CD4-positive, alpha-beta T cell (primary cell): ENCODE measurements at regions not wholly inside any gene's neighbourhood (a gene's known extent, or its start where the extent isn't known, plus 50 kb on each side); places are given as distances from the start of the nearest gene placed in this dataset.

Experiments
- ATAC-seq: fragments of 200-7000 bp; cut with Tn5 transposase; one replicate; pipeline ENCODE4 v1.10.0; 2022; ENCODE audit warnings: mild to moderate bottlenecking; ENCODE audit not compliant: poor library complexity
- CTCF ChIA-PET: fragments of 350-600 bp; sonication (Branson Sonifier 250); formaldehyde crosslinking; loops from one replicate; lab custom pipeline; 2021; ENCODE audit warnings: antibody characterized with exemption, inconsistent platforms; lab: Charles Lee
- POLR2A ChIA-PET: fragments of 350-600 bp; sonication (Branson Sonifier 250); formaldehyde crosslinking; loops from one replicate; lab custom pipeline; 2021; ENCODE audit warnings: antibody characterized with exemption, inconsistent platforms; lab: Charles Lee
- DNase-seq, 14 experiments: peaks; one replicate each; pipeline ENCODE4 v3.0.0-alpha.2; 2013 to 2020; ENCODE audit warnings: mixed read lengths in 2 of 14
- H3K27ac ChIP-seq, 2 donors: one replicate each; pipeline versions ENCODE4 v1.5.1 to v1.7.0; 2013; ENCODE audit warnings: low read length in 2 of 2, low read depth in 1 of 2, mild to moderate bottlenecking in 1 of 2
- H3K27me3 ChIP-seq, 2 experiments: 1 replicate in 1 of 2; 2 replicates in 1 of 2; pipeline versions ENCODE4 v1.6.1 to v1.7.0; 2013; ENCODE audit warnings: low read length in 2 of 2, control low read depth in 1 of 2, mild to moderate bottlenecking in 1 of 2, moderate library complexity in 1 of 2; ENCODE audit not compliant: insufficient read depth in 2 of 2, control insufficient read depth in 1 of 2
- H3K36me3 ChIP-seq: one replicate; pipeline ENCODE4 v1.6.1; 2013; ENCODE audit warnings: low read length, control low read depth; ENCODE audit not compliant: insufficient read depth
- H3K4me1 ChIP-seq: one replicate; pipeline ENCODE4 v1.6.1; 2013; ENCODE audit warnings: low read length, control low read depth; ENCODE audit not compliant: insufficient read depth
- H3K4me3 ChIP-seq: one replicate; pipeline ENCODE4 v1.5.1; 2013; ENCODE audit warnings: mild to moderate bottlenecking, low read length, moderate library complexity
- H3K9me3 ChIP-seq, 2 experiments: 1 replicate in 1 of 2; 2 replicates in 1 of 2; pipeline versions ENCODE4 v1.6.1 to v1.7.0; 2013; ENCODE audit warnings: low read length in 2 of 2, mild to moderate bottlenecking in 2 of 2, control low read depth in 1 of 2, moderate library complexity in 1 of 2; ENCODE audit not compliant: control insufficient read depth in 1 of 2, insufficient read depth in 1 of 2
- H3K27ac Mint-ChIP-seq: one replicate; pipeline ENCODE4 v1.8.0; 2020; ENCODE audit warnings: mixed read lengths
- H3K27me3 Mint-ChIP-seq: one replicate; pipeline ENCODE4 v1.8.0; 2021; ENCODE audit warnings: mixed read lengths
- H3K36me3 Mint-ChIP-seq: one replicate; pipeline ENCODE4 v1.8.0; 2021; ENCODE audit warnings: low read depth, mixed read lengths
- H3K4me1 Mint-ChIP-seq: one replicate; pipeline ENCODE4 v1.8.0; 2021; ENCODE audit warnings: low read depth, mixed read lengths
- H3K4me3 Mint-ChIP-seq: one replicate; pipeline ENCODE4 v1.8.0; 2020; ENCODE audit warnings: mild to moderate bottlenecking, mixed read lengths
- H3K9me3 Mint-ChIP-seq: one replicate; pipeline ENCODE4 v1.8.0; 2020; ENCODE audit warnings: mixed read lengths
- intact Hi-C, 2 experiments: fragments of 100-400 bp; cut with DNase I in 1 of 2; cut with micrococcal nuclease in 1 of 2; formaldehyde crosslinking; loops; one replicate each; pipeline versions ENCODE4 v1.15.1 to v1.9.0; 2023 to 2025; cut with DNase I, micrococcal nuclease
- TF ChIP-seq, protein P1 (sequence below): fragments of 200-600 bp; IDR thresholded peaks from one replicate; pipeline ENCODE4 v1.8.0; 2022; ENCODE audit warnings: antibody characterized with exemption, mild to moderate bottlenecking

DNA sequence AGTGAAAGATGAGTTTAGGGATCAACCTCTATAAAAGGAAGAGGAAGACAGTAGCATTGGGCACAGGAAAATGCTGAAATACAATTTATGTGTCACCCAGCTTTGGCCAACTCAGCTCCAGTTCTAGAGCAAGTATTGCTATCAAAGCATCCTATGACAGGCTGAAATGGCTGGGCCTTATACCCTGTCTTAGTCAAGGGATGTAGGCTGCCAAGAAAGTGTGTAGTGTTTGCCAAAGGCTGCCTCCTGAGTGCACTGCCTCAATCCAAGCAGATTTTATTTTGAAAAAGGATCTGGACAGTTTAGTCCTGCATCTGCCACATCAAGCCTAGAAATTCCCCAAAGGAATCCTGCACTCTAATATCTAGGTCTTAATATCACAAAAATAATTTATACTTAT lies 359.9 kb upstream of the ZC3H15 start:
- Mint-ChIP-seq H3K4me3 (no peak overlapping the region), H3K27me3 (no peaks in the 10 kb centered on the region), H3K27ac (no peak overlapping the region), H3K4me1 (no peaks in the 10 kb centered on the region), H3K9me3 (peaks cover 7% of the 10 kb centered on the region), H3K36me3 (peaks cover 6% of the 10 kb centered on the region)
- no peak overlapping the region for H3K4me3 ChIP-seq
- no peaks in the 10 kb centered on the region for H3K27me3 ChIP-seq
- DNase-seq (no peak), ATAC-seq (no peak)
- TF ChIP-seq, protein P1, sequence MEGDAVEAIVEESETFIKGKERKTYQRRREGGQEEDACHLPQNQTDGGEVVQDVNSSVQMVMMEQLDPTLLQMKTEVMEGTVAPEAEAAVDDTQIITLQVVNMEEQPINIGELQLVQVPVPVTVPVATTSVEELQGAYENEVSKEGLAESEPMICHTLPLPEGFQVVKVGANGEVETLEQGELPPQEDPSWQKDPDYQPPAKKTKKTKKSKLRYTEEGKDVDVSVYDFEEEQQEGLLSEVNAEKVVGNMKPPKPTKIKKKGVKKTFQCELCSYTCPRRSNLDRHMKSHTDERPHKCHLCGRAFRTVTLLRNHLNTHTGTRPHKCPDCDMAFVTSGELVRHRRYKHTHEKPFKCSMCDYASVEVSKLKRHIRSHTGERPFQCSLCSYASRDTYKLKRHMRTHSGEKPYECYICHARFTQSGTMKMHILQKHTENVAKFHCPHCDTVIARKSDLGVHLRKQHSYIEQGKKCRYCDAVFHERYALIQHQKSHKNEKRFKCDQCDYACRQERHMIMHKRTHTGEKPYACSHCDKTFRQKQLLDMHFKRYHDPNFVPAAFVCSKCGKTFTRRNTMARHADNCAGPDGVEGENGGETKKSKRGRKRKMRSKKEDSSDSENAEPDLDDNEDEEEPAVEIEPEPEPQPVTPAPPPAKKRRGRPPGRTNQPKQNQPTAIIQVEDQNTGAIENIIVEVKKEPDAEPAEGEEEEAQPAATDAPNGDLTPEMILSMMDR, result no peak
- no peaks in the 10 kb centered on the region for H3K9me3 ChIP-seq
- no peaks in the 10 kb centered on the region for H3K36me3 ChIP-seq
- H3K27ac ChIP-seq, result no peak overlapping the region
- ChIA-PET POLR2A (no interaction called here), CTCF (no interaction called here)
- no peaks in the 10 kb centered on the region for H3K4me1 ChIP-seq
- intact Hi-C loops, result no loop called here

DNA sequence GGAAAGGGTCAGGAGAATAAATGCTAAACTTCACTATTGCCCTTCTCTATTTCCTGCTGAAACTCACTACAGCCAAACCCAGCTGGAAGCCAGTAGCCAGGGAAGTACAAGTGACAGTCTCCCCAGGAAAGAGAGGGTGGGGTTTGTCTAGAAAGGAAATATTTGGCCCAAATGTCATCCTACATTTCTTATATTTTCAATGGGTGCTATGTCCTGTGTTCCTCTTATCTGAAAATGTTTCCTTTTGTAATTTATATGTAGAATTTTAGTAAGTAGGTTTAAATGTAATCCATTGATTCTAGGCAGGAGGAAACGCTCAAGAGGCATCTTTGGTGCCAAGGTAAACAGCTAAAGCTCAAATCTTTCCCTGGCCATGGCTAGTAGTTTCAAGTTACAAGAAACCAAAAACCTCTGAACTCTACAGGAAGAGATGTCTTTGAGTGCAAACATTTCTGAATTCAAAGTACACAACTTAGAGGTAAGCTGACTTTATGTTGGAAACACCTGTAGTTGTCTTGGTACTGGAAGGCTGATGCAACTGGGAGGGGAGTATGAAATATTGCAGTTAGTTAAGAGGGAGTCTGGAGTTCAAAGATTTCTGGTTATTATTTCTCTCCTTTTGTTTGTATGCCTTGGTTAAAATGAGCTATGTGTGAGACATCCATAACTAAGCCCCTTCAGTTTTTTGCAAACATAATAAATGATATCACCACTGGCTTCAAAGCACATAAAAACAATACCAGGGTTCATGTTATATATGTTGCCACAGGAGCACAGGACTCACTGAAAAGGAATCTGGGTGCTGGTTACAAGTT lies 356.1 kb upstream of the ZC3H15 start:
- peaks cover 2% of the 10 kb centered on the region for H3K9me3 Mint-ChIP-seq
- no peak overlapping the region for H3K27ac ChIP-seq
- intact Hi-C loops, result no loop called here
- no peak for ATAC-seq
- H3K4me1 ChIP-seq, result no peaks in the 10 kb centered on the region
- H3K27me3 ChIP-seq, result no peaks in the 10 kb centered on the region
- H3K36me3 Mint-ChIP-seq, result no peaks in the 10 kb centered on the region
- no peaks in the 10 kb centered on the region for H3K27me3 Mint-ChIP-seq
- H3K36me3 ChIP-seq, result no peaks in the 10 kb centered on the region
- CTCF ChIA-PET, result no interaction called here
- peaks cover 0 to 3% of the 10 kb centered on the region in 2 experiments for H3K9me3 ChIP-seq
- no peak overlapping the region for H3K4me3 Mint-ChIP-seq
- TF ChIP-seq, protein P1, result no peak
- POLR2A ChIA-PET, result no interaction called here
- no peak overlapping the region for H3K4me3 ChIP-seq
- H3K4me1 Mint-ChIP-seq, result no peaks in the 10 kb centered on the region
- no peak for DNase-seq
- no peak overlapping the region for H3K27ac Mint-ChIP-seq

DNA sequence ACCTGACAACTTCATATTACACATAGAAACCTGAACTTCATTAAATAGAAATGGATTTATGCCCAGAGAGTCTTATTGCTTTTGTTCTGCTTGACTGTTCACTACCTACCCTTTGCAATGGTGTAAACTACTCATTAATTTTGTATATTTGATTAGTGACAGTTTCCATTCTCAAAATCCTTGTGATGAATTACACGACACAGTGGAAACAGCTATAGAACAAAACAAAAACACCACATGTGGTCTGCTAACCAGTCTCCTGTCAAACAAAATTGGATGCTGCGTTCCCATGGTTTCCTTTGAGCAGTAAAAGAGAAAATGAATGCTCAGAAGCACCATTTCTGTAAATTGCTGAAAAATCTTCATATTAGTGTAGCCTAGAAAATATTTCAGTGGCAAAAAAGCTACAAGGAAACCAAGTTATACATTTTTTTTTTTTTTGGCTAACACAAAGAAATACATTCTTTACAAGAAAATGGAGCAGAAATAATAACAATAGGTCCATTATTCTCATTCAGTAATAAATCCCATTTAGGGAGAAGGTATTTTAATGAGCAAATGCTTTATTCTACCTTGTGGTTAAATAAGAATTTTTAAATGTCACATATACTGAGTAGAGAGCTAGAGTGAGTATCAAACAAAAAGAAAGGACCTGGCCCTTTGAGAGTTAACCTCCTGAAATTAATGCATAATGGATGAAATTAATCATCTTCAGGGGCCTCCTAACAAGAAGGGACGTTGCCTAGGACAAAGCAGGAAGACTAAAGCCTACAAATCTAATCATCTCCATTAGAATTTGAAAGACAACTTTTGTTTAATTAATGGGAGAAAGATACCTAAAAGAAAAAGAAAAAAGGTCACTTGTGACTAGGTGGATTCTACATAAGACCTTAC lies 355.1 kb upstream of the ZC3H15 start:
- Mint-ChIP-seq H3K27me3 (no peaks in the 10 kb centered on the region), H3K27ac (no peak overlapping the region), H3K4me3 (no peak overlapping the region), H3K4me1 (no peaks in the 10 kb centered on the region), H3K36me3 (no peaks in the 10 kb centered on the region), H3K9me3 (peaks cover 2% of the 10 kb centered on the region)
- Histone ChIP-seq H3K4me1 (no peaks in the 10 kb centered on the region), H3K4me3 (no peak overlapping the region), H3K27ac (no peak overlapping the region), H3K36me3 (no peaks in the 10 kb centered on the region), H3K27me3 (no peaks in the 10 kb centered on the region), H3K9me3 (peaks cover 0 to 3% of the 10 kb centered on the region in 2 experiments)
- DNase-seq (no peak), ATAC-seq (no peak)
- POLR2A ChIA-PET, result no interaction called here
- CTCF ChIA-PET, result no interaction called here
- intact Hi-C loops, result no loop called here
- TF ChIP-seq, protein P1, result no peak
